Lower leg skin (tissue), 4 donors: ENCODE measurements at regions not wholly inside any gene's neighbourhood (a gene's known extent, or its start where the extent isn't known, plus 50 kb on each side); places are given as distances from the start of the nearest gene placed in this dataset.

Experiments used
- DNase-seq, 2 donors: peaks; one replicate each; pipeline ENCODE4 v3.0.0-alpha.2; 2019; ENCODE audit warnings: low spot score in 2 of 2
- H3K4me3 ChIP-seq: fragments of 200-600 bp; sonication (generic); 2 replicates; pipeline ENCODE4 v1.5.1; 2017; ENCODE audit warnings: mild to moderate bottlenecking, low read depth; ENCODE audit not compliant: poor library complexity, severe bottlenecking
- CTCF ChIP-seq, 3 donors: fragments of 450-650 bp; IDR thresholded peaks; one replicate each; pipeline ENCODE4 v1.5.1; 2016; ENCODE audit warnings: antibody characterized with exemption in 3 of 3, mild to moderate bottlenecking in 3 of 3, moderate library complexity in 2 of 3
- POLR2A ChIP-seq, 2 donors: fragments of 450-650 bp; IDR thresholded peaks; one replicate each; pipeline ENCODE4 v1.6.1; 2016 to 2017; ENCODE audit warnings: antibody characterized with exemption in 2 of 2, mild to moderate bottlenecking in 1 of 2, moderate library complexity in 1 of 2
- WGBS, 2 donors: methylation state at CpG; one replicate each; pipeline ENCODE4 v1.1.5; 2018; 5-methylcytosine and 5-hydroxymethylcytosine counted together
- intact Hi-C: fragments of 100-400 bp; cut with DNase I; formaldehyde crosslinking; loops from one replicate; pipeline ENCODE4 v1.15.0; 2023; ENCODE audit warnings: low total_unique reads

- intact Hi-C loops, result no loop called here
- TF ChIP-seq POLR2A (IDR thresholded peaks at IDR 0.05), result no peak
- no peak for TF ChIP-seq CTCF (IDR thresholded peaks at IDR 0.05)
- no peak for DNase-seq
- WGBS, 2 donors, result 62 to 66% methylated on average over 3 of the region's 3 CpGs
- no peak overlapping the region for H3K4me3 ChIP-seq
Observed at GRCh38 chr17:33615861-33616260, 322.8 kb upstream of the ASIC2 start.

- DNase-seq, result no peak
- WGBS, 2 donors, result 58 to 74% methylated on average over 3 of the region's 3 CpGs
- H3K4me3 ChIP-seq, result no peak overlapping the region
- intact Hi-C loops, result no loop called here
- TF ChIP-seq CTCF (IDR thresholded peaks at IDR 0.05) (no peak), POLR2A (IDR thresholded peaks at IDR 0.05) (no peak)
Observed at GRCh38 chr17:33623841-33624240, 330.7 kb upstream of the ASIC2 start.

DNA sequence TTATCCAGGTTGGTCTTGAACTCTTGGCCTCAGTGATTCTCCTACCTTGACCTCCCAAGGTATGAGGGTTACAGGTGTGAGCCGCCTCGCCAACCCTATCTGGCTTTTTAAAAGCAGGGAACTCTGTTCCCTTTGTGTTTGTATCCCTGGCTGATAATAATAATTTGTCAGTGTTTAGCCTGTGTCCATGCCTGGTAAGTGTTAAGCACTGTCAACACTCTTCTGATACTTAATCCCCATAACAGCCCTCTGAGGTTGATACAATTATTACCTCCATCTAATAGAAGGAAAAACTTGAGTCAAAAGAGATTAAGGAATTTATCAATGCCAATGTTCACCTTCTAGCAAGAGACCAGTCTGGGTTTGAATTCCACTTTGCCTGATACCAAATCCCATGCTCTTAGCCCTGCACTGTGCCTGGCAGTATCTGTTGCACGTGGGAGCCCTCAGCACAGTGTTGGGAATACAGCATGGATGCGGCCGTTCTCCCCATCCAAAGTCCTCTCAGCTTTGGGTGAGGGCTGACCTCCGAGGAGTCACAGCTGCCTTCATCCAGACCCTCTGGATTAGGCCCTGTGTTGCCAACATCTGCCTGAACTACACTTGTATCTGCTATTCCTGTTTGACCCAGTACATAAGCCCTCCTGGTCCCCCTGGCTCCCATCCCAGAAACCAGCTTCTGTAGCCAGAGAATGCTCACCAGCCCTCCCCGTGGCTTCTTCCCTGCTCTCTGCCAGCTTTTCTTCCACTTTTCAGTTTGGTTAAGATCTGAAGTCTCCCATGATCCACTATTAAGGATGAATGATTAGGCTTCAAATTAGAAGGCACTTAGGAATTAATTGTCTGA lies 335.6 kb upstream of the ASIC2 start:
- 74 to 77% methylated on average over 7 of the region's 7 CpGs for WGBS, 2 donors
- DNase-seq, result no peak
- intact Hi-C loops, result no loop called here
- H3K4me3 ChIP-seq, result no peak overlapping the region
- no peak for TF ChIP-seq POLR2A (IDR thresholded peaks at IDR 0.05)
- no peak for TF ChIP-seq CTCF (IDR thresholded peaks at IDR 0.05)

DNA sequence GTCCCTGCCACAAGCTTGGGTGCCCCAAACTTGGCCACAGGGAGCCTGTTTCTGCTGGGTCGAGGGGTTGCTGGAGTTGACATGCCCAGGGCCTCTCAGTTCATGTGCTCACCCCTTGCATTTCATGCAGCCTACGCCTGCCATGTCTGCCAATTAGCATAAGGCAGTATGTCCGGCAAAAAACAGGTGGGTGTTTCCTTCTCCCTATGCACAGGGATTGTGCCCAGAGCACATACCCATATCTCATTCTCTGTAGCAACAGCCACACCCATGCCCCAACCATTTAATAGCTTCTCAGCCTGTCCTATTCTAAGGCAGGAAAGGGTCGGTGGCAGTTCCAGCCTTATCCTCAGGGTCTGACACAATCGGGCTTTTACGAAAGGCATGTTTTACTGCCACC lies 340.4 kb upstream of the ASIC2 start:
- 65 to 68% methylated on average over 6 of the region's 6 CpGs for WGBS, 2 donors

DNA sequence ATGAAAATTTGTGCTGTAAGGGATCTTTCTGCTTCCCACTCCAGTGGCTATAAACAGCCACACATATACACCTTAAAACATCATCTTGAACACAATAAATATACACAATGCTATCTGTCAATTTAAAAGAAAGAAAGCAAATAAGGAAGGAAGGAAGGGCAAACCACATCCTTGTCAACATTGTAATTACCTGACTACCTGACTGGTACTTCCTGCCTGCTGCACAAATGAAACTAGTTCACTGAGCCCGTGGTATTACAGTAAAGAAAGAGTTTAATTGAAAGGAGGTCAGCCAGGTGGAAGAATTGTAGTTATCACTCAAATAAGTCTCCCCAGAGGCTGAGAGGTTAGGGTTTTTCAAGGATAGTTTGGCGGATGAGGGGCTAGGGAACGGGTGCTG lies 344.4 kb upstream of the ASIC2 start:
- 79 to 80% methylated on average over 3 of the region's 3 CpGs for whole genome bisulfite sequencing, 2 donors
- DNase-seq, result no peak
- TF ChIP-seq POLR2A (IDR thresholded peaks at IDR 0.05), result no peak
- TF ChIP-seq CTCF (IDR thresholded peaks at IDR 0.05), result no peak
- H3K4me3 ChIP-seq, result no peak overlapping the region
- intact Hi-C loops, result no loop called here

More for the DNA sequence above, 340.4 kb upstream of the ASIC2 start:
- H3K4me3 ChIP-seq, result no peak overlapping the region
- DNase-seq, result no peak
- intact Hi-C loops, result no loop called here
- TF ChIP-seq POLR2A (IDR thresholded peaks at IDR 0.05), result no peak
- TF ChIP-seq CTCF (IDR thresholded peaks at IDR 0.05), result no peak
